ENCODE measurements at regions not wholly inside any gene's neighbourhood (a gene's known extent, or its start where the extent isn't known, plus 50 kb on each side); places are given as distances from the start of the nearest gene placed in this dataset.

- TF ChIP-seq CTCF (conservative IDR thresholded peaks at IDR 0.05; ENCODE audit: low read depth, low read length) = no peak
- no peak for DNase-seq (ENCODE audit: low read depth)
- H3K4me3 ChIP-seq (ENCODE audit: low read depth, low read length) = no peak overlapping the region
These were observed 591.4 kb downstream of the TMEM114 start for GRCh38 chr16:7998789-7999453.

GRCh38 chr16:7997966-7998365 lies 592.3 kb downstream of the TMEM114 start:
- DNase-seq (ENCODE audit: low read depth) = no peak
- no peak for TF ChIP-seq CTCF (conservative IDR thresholded peaks at IDR 0.05; ENCODE audit: low read depth, low read length)

GRCh38 chr16:7992616-7993015 lies 597.7 kb downstream of the TMEM114 start:
- no peak for TF ChIP-seq CTCF (conservative IDR thresholded peaks at IDR 0.05; ENCODE audit: low read depth, low read length)
- no peak for DNase-seq (ENCODE audit: low read depth)
- no peak overlapping the region for H3K4me3 ChIP-seq (ENCODE audit: low read depth, low read length)

More at GRCh38 chr16:7997966-7998365, 592.3 kb downstream of the TMEM114 start:
- H3K4me3 ChIP-seq (ENCODE audit: low read depth, low read length) = no peak overlapping the region

- no peak for TF ChIP-seq CTCF (conservative IDR thresholded peaks at IDR 0.05; ENCODE audit: low read depth, low read length)
- no peak overlapping the region for H3K4me3 ChIP-seq (ENCODE audit: low read depth, low read length)
- DNase-seq (ENCODE audit: low read depth) = no peak
These were observed 599.6 kb downstream of the TMEM114 start for GRCh38 chr16:7990626-7991260.

GRCh38 chr16:7983676-7984075 lies 606.6 kb downstream of the TMEM114 start:
- TF ChIP-seq CTCF (conservative IDR thresholded peaks at IDR 0.05; ENCODE audit: low read depth, low read length) = no peak
- no peak overlapping the region for H3K4me3 ChIP-seq (ENCODE audit: low read depth, low read length)
- no peak for DNase-seq (ENCODE audit: low read depth)

- no peak for DNase-seq (ENCODE audit: low read depth)
- no peak for TF ChIP-seq CTCF (conservative IDR thresholded peaks at IDR 0.05; ENCODE audit: low read depth, low read length)
- no peak overlapping the region for H3K4me3 ChIP-seq (ENCODE audit: low read depth, low read length)
These were observed 610.2 kb downstream of the TMEM114 start for GRCh38 chr16:7980133-7980483.

All from epithelial cell of proximal tubule (primary cell).